ENCODE measurements at regions not wholly inside any gene's neighbourhood (a gene's known extent, or its start where the extent isn't known, plus 50 kb on each side); places are given as distances from the start of the nearest gene placed in this dataset.

DNA sequence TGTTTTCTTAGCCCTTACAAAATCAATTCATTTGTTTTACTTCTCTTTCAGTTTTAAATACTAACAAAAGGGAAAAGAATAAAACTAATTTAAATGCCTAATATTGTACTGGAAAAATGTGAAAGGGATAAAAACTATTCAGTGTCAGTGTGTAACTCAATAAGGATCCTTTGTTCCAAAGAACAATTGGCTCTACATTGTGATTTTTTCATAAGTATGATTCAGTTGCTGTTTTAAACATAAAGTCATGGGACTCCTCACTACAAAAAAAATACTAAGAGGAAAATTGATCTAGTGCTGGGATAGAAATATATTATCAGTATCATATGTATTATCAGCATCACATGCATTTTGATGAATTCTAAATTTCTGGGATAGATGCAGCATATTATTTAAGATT, 199.4 kb upstream of the TRAM1L1 start:
- H3K27me3 Mint-ChIP-seq (ENCODE audit: low read depth, poor library complexity) = no peaks in the 10 kb centered on the region
- no peaks in the 10 kb centered on the region for H3K36me3 Mint-ChIP-seq (ENCODE audit: low read depth)
- H3K4me3 Mint-ChIP-seq = no peak overlapping the region
- H3K27ac Mint-ChIP-seq = no peak overlapping the region
- TF ChIP-seq, protein P1, sequence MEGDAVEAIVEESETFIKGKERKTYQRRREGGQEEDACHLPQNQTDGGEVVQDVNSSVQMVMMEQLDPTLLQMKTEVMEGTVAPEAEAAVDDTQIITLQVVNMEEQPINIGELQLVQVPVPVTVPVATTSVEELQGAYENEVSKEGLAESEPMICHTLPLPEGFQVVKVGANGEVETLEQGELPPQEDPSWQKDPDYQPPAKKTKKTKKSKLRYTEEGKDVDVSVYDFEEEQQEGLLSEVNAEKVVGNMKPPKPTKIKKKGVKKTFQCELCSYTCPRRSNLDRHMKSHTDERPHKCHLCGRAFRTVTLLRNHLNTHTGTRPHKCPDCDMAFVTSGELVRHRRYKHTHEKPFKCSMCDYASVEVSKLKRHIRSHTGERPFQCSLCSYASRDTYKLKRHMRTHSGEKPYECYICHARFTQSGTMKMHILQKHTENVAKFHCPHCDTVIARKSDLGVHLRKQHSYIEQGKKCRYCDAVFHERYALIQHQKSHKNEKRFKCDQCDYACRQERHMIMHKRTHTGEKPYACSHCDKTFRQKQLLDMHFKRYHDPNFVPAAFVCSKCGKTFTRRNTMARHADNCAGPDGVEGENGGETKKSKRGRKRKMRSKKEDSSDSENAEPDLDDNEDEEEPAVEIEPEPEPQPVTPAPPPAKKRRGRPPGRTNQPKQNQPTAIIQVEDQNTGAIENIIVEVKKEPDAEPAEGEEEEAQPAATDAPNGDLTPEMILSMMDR (IDR thresholded peaks at IDR 0.05) = no peak
- H3K9me3 Mint-ChIP-seq = no peaks in the 10 kb centered on the region
- no peak for DNase-seq
- H3K4me1 Mint-ChIP-seq = no peaks in the 10 kb centered on the region

DNA sequence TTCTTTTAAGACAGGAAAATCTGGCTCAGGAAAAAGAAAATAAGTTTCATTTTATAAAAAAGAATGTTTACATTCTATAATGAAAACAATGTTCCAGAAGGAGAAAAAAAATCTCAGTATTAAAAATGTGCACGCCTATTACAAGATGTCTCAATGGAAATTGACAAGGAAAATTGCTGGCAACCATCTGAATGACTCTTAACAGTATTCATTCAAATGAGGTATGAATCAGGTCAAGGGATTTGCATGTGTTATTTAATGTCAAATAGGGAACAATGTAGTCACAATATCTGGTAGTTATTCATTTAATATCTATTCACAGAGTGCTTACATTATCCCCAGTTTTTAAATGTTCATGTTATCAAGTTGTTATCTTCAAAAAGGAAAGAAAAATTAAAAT, 208.4 kb upstream of the TRAM1L1 start:
- Mint-ChIP-seq H3K4me1 (no peaks in the 10 kb centered on the region), H3K27ac (no peak overlapping the region), H3K27me3 (ENCODE audit: low read depth, poor library complexity) (no peaks in the 10 kb centered on the region), H3K9me3 (no peaks in the 10 kb centered on the region), H3K36me3 (ENCODE audit: low read depth) (no peaks in the 10 kb centered on the region), H3K4me3 (no peak overlapping the region)
- no peak for DNase-seq
- TF ChIP-seq, protein P1 (IDR thresholded peaks at IDR 0.05) = no peak

DNA sequence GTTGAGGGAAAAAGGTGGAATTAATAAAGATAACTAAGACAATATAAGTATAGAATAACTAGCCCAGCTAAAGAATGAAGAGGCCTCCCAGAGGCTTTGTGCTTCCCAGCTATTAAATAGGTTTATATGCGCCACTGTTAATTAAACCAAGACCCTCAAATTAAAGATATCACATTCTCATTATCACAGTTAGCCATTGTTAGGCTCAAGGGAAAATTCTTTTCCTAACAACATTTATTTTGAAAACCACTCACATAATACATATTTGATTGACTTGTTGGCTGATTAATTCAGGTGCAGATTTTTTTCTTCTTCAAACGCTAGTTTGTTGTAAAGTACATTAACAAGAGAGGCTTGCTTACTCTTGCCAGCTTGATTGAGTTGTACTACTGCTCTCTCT, 216.8 kb upstream of the TRAM1L1 start:
- Mint-ChIP-seq H3K4me1 (no peaks in the 10 kb centered on the region), H3K9me3 (no peaks in the 10 kb centered on the region), H3K4me3 (no peak overlapping the region), H3K27ac (no peak overlapping the region), H3K27me3 (ENCODE audit: low read depth, poor library complexity) (no peaks in the 10 kb centered on the region), H3K36me3 (ENCODE audit: low read depth) (no peaks in the 10 kb centered on the region)
- DNase-seq = no peak
- TF ChIP-seq, protein P1 (IDR thresholded peaks at IDR 0.05) = no peak

DNA sequence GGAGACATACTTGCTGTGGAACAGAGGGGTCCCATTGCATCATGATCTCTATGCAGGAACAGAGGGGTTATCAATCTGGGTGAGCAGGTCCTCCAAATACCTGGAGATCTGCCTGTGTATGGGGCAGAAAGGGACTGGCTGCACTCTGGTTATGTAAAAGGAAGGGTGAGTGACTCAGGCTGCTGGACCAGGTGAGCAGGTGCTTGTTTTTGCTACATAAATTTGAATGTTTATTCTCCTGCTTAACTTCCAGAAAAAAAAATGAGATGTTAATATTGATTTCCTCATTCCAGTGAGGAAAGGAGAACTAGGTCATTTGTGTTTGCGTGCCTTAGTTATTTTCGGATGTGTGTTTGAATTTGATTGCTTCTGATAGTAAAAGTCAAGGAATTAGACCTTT, 225.8 kb upstream of the TRAM1L1 start:
- Mint-ChIP-seq H3K36me3 (ENCODE audit: low read depth) (no peaks in the 10 kb centered on the region), H3K4me1 (peaks cover 6% of the 10 kb centered on the region)

DNA sequence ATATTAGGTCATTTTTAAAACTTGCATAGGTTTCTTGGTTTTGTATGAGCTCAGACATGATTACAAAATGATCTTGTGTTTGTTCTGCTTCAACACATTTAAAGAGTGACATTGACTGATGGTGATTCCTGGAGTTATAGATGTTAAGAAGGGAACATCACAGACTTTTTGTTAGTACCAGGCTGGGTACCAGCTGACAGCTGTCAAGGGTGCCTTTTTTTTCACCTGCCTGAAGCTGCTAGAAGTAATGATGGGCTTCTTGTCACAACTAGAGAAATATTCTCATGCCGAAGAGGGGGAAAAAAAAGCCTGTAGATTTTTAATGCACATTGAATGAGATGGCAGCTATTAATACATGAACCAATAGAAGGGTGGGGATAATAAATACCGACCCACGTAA, 226.6 kb upstream of the TRAM1L1 start:
- Mint-ChIP-seq H3K9me3 (no peaks in the 10 kb centered on the region), H3K4me1 (peaks cover 6% of the 10 kb centered on the region), H3K27me3 (ENCODE audit: low read depth, poor library complexity) (peaks cover 4% of the 10 kb centered on the region), H3K4me3 (no peak overlapping the region), H3K36me3 (ENCODE audit: low read depth) (no peaks in the 10 kb centered on the region), H3K27ac (no peak overlapping the region)
- no peak for DNase-seq
- TF ChIP-seq, protein P1 (IDR thresholded peaks at IDR 0.05) = no peak

More for the DNA sequence above, 225.8 kb upstream of the TRAM1L1 start:
- H3K4me3 Mint-ChIP-seq = no peak overlapping the region
- no peak overlapping the region for H3K27ac Mint-ChIP-seq
- TF ChIP-seq, protein P1 (IDR thresholded peaks at IDR 0.05) = no peak
- H3K9me3 Mint-ChIP-seq = no peaks in the 10 kb centered on the region
- H3K27me3 Mint-ChIP-seq (ENCODE audit: low read depth, poor library complexity) = peaks cover 4% of the 10 kb centered on the region
- DNase-seq = no peak

DNA sequence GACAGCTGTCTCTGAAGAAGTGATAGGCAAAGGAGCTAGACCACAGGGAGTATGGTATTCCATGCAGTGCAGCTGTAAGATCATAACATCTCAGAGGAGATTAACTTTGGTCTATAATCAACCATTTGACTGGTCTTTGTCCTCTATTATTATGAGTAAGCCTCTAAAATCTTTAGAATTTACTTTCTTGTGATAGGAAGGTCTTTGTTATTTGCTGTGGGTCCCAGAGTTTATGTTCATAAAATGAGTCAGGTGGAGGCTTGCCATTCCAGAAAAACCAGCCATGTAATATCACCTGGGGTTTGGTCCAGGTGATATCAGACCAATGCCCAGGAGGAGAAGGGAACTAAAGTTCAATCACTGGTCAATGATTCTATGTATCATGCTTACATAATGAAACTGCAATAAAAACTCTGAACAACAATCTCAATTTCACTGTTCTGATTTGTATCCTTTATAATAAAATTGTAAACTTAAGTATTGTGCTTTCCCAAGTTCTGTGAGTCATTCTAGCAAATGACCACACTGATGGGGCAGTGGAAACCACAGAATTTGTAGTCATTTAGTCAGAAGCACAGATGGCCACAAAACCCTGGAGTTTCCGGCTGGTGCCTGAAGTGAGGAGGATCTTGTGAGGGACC, 239.6 kb upstream of the TRAM1L1 start:
- no peaks in the 10 kb centered on the region for H3K36me3 Mint-ChIP-seq (ENCODE audit: low read depth)
- DNase-seq = no peak
- TF ChIP-seq, protein P1 (IDR thresholded peaks at IDR 0.05) = no peak
- no peaks in the 10 kb centered on the region for H3K27me3 Mint-ChIP-seq (ENCODE audit: low read depth, poor library complexity)
- H3K27ac Mint-ChIP-seq = peak overlapping the region; percentile 6
- no peaks in the 10 kb centered on the region for H3K4me1 Mint-ChIP-seq
- no peak overlapping the region for H3K4me3 Mint-ChIP-seq
- no peaks in the 10 kb centered on the region for H3K9me3 Mint-ChIP-seq
